Vagina (tissue), 2 donors: ENCODE measurements at regions not wholly inside any gene's neighbourhood (a gene's known extent, or its start where the extent isn't known, plus 50 kb on each side); places are given as distances from the start of the nearest gene placed in this dataset.

ENCODE experiments used
- CTCF ChIP-seq, 3 experiments: fragments of 450-650 bp in 2 of 3; fragments of 200-600 bp in 1 of 3; sonication (generic) in 1 of 3; IDR thresholded peaks; one replicate each; pipeline ENCODE4 v1.5.1; 2017 to 2019; ENCODE audit warnings: antibody characterized with exemption in 3 of 3, mild to moderate bottlenecking in 2 of 3, moderate library complexity in 2 of 3
- POLR2A ChIP-seq, 2 donors: fragments of 450-650 bp; IDR thresholded peaks; one replicate each; pipeline ENCODE4 v1.6.1; 2017; ENCODE audit warnings: antibody characterized with exemption in 2 of 2, mild to moderate bottlenecking in 2 of 2, moderate library complexity in 2 of 2

- TF ChIP-seq CTCF (IDR thresholded peaks at IDR 0.05) (no peak), POLR2A (IDR thresholded peaks at IDR 0.05) (no peak)
These were observed 657.8 kb downstream of the SLITRK6 start for GRCh38 chr13:85141401-85141800.
